K562 (cell line): ENCODE measurements at regions not wholly inside any gene's neighbourhood (a gene's known extent, or its start where the extent isn't known, plus 50 kb on each side); places are given as distances from the start of the nearest gene placed in this dataset.

Experiments
- ATAC-seq: fragments of 200-7000 bp; cut with Tn5 transposase; 3 replicates; pipeline ENCODE4 v1.9.1; 2020; ENCODE audit warnings: moderate library complexity
- BruUV-seq: library from RNA; stranded (reverse); fragments of 400-500 nt; replicated peaks from 2 replicates; lab custom pipeline; 2021; lab: Mats Ljungman, UMichigan
- CTCF ChIA-PET: fragments of 300-600 bp; formaldehyde crosslinking; extraction: SDS; loops from one replicate; lab custom pipeline; 2021; ENCODE audit warnings: low intra/inter-chr PET ratio; lab: Yijun Ruan, JAX
- POLR2A ChIA-PET: fragments of 300-600, 350-650 bp; sonication (Branson Sonifier 250); formaldehyde crosslinking; extraction: SDS; loops from one replicate; lab custom pipeline; 2021; ENCODE audit warnings: antibody characterized with exemption, inconsistent platforms; lab: Yijun Ruan, JAX
- DNase-seq, 4 experiments: peaks; one replicate each; pipeline versions ENCODE4 v3.0.0 to v3.0.0-alpha.2; 2011 to 2018; ENCODE audit warnings: low spot score in 3 of 4, mixed read lengths in 3 of 4; ENCODE audit errors: extremely low read depth in 1 of 4
- FAIRE-seq: peaks from 2 replicates; lab custom pipeline; 2011; peaks lifted over from hg19 to GRCh38; lab: Jason Lieb, UNC
- H2AFZ ChIP-seq: 2 replicates; pipeline ENCODE4 v1.6.0; 2011; ENCODE audit warnings: low read depth, low read length, control low read depth, inconsistent platforms
- H3K27ac ChIP-seq: fragments of 200-600 bp; 3 replicates; pipeline ENCODE4 v1.8.0; 2011; ENCODE audit warnings: low read depth, mild to moderate bottlenecking, control low read depth, inconsistent platforms, low read length, moderate library complexity, mixed read lengths; ENCODE audit errors: extremely low read depth
- H3K27me3 ChIP-seq, 2 experiments: fragments of 300-600 bp in 1 of 2; 2 replicates in 1 of 2; 3 replicates in 1 of 2; pipeline versions ENCODE4 v1.6.0 to v1.8.0; 2011; ENCODE audit warnings: inconsistent platforms in 2 of 2, low read length in 2 of 2, mild to moderate bottlenecking in 1 of 2, mixed read lengths in 1 of 2, moderate library complexity in 1 of 2; ENCODE audit not compliant: control insufficient read depth in 2 of 2, insufficient read depth in 2 of 2
- H3K36me3 ChIP-seq: fragments of 300-600 bp; 3 replicates; pipeline ENCODE4 v1.8.0; 2011; ENCODE audit warnings: mild to moderate bottlenecking, low read length, inconsistent platforms; ENCODE audit not compliant: control insufficient read depth, insufficient read depth
- H3K4me1 ChIP-seq, 2 experiments: fragments of 200-600 bp in 1 of 2; replicated peaks in 1 of 2; 2 replicates in 1 of 2; 3 replicates in 1 of 2; pipeline versions ENCODE4 v1.5.1 to v1.8.0; 2011; ENCODE audit warnings: inconsistent platforms in 2 of 2, low read length in 2 of 2, mild to moderate bottlenecking in 1 of 2, mixed read lengths in 1 of 2, moderate library complexity in 1 of 2; ENCODE audit not compliant: control insufficient read depth in 2 of 2, insufficient read depth in 2 of 2
- H3K4me2 ChIP-seq: 2 replicates; pipeline ENCODE4 v1.6.1; 2011; ENCODE audit warnings: low read length, control low read depth, inconsistent platforms, mixed read lengths; ENCODE audit not compliant: insufficient read depth
- H3K4me3 ChIP-seq: fragments of 200-600 bp; sonication (generic), shearing (Covaris generic); 2 replicates; pipeline ENCODE4 v1.5.1; 2016; ENCODE audit warnings: control low read depth, inconsistent platforms
- H3K79me2 ChIP-seq: fragments of 200-600 bp; 3 replicates; pipeline ENCODE4 v1.8.0; 2011; ENCODE audit warnings: low read length, inconsistent platforms; ENCODE audit not compliant: control insufficient read depth, insufficient read depth
- H3K9ac ChIP-seq, 2 experiments: 2 replicates each; pipeline versions ENCODE4 v1.6.0 to v1.6.1; 2011; ENCODE audit warnings: low read depth in 2 of 2, low read length in 2 of 2, control low read depth in 1 of 2, inconsistent platforms in 1 of 2, mild to moderate bottlenecking in 1 of 2, mixed read lengths in 1 of 2; ENCODE audit not compliant: insufficient read depth in 1 of 2
- H3K9me1 ChIP-seq: one replicate; pipeline ENCODE4 v1.6.0; 2011; ENCODE audit warnings: inconsistent platforms, mild to moderate bottlenecking, low read length, moderate library complexity; ENCODE audit not compliant: control insufficient read depth, insufficient read depth
- H3K9me3 ChIP-seq: replicated peaks from 2 replicates; pipeline ENCODE4 v1.5.1; 2011; ENCODE audit warnings: low read depth, low read length, inconsistent platforms; ENCODE audit not compliant: control insufficient read depth, insufficient read depth
- H4K20me1 ChIP-seq: replicated peaks from 2 replicates; pipeline ENCODE4 v1.6.1; 2011; ENCODE audit warnings: low read length, inconsistent platforms, mixed read lengths; ENCODE audit not compliant: control insufficient read depth, insufficient read depth
- BRF1 ChIP-seq: IDR thresholded peaks from 3 replicates; pipeline ENCODE4 v1.6.1; 2011; ENCODE audit warnings: borderline replicate concordance, mild to moderate bottlenecking; ENCODE audit not compliant: insufficient read length; ENCODE audit errors: extremely low read depth
- JUNB ChIP-seq: fragments of 450-650 bp; formaldehyde crosslinking; conservative IDR thresholded peaks from 2 replicates; pipeline ENCODE4 v1.4.0; 2020; ENCODE audit warnings: mild to moderate bottlenecking
- KLF16 ChIP-seq: IDR thresholded peaks from 2 replicates; pipeline ENCODE4 v1.6.1; 2016; ENCODE audit warnings: antibody characterized with exemption
- NR2C1 ChIP-seq, 2 experiments: fragments of 450-650 bp; IDR thresholded peaks; 2 replicates each; pipeline ENCODE4 v1.6.1; 2017; ENCODE audit warnings: mild to moderate bottlenecking in 2 of 2, antibody characterized with exemption in 1 of 2, inconsistent platforms in 1 of 2, missing compliant biosample characterization in 1 of 2, missing genetic modification characterization in 1 of 2
- PHTF2 ChIP-seq: fragments of 250-450 bp; sonication (Bioruptor Pico); IDR thresholded peaks from 2 replicates; pipeline ENCODE4 v1.5.0; 2021; ENCODE audit warnings: mild to moderate bottlenecking
- RB1 ChIP-seq: fragments of 450-650 bp; IDR thresholded peaks from 2 replicates; pipeline ENCODE4 v1.6.1; 2017; ENCODE audit warnings: low read depth, mild to moderate bottlenecking
- RBFOX2 ChIP-seq: fragments of 200-400 bp; formaldehyde crosslinking; IDR thresholded peaks from 2 replicates; pipeline ENCODE4 v1.6.1; 2017; ENCODE audit warnings: low read depth, mild to moderate bottlenecking, low read length, moderate library complexity
- ZNF263 ChIP-seq: sonication (generic); formaldehyde crosslinking; IDR thresholded peaks from 2 replicates; pipeline ENCODE4 v1.8.0; 2022; ENCODE audit warnings: mild to moderate bottlenecking, missing genetic modification reagents, borderline replicate concordance
- ZNF561 ChIP-seq: fragments of 450-650 bp; formaldehyde crosslinking; conservative IDR thresholded peaks from 2 replicates; pipeline ENCODE4 v1.4.0; 2020; ENCODE audit warnings: mild to moderate bottlenecking, moderate library complexity
- WGBS: fragments of 100-300 bp; shearing (Covaris generic); methylation state at CpG from one replicate; pipeline ENCODE4 v1.1.6; 2016; ENCODE audit warnings: low coverage, mixed read lengths; ENCODE audit not compliant: insufficient coverage; ENCODE audit errors: missing lambda C conversion rate; 5-methylcytosine and 5-hydroxymethylcytosine counted together
- in situ Hi-C: fragments of 300-500 bp; cut with MboI; formaldehyde crosslinking; loops from 4 replicates; pipeline ENCODE4 v1.15.0; 2018; ENCODE audit warnings: inconsistent platforms, mixed read lengths
- intact Hi-C: fragments of 100-400 bp; cut with micrococcal nuclease; formaldehyde crosslinking; loops from 2 replicates; pipeline ENCODE4 v1.14.2; 2022
- TF ChIP-seq, protein P1 (sequence below), 2 experiments: IDR thresholded peaks in 1 of 2; conservative IDR thresholded peaks in 1 of 2; 2 replicates each; pipeline ENCODE4 v1.6.1; 2016; ENCODE audit warnings: low read depth in 2 of 2, mild to moderate bottlenecking in 1 of 2, missing compliant biosample characterization in 1 of 2, missing genetic modification characterization in 1 of 2, moderate library complexity in 1 of 2
- TF ChIP-seq, protein P2 (sequence below), 2 experiments: fragments of 450-650 bp in 1 of 2; sonication (generic) in 1 of 2; formaldehyde crosslinking in 1 of 2; IDR thresholded peaks in 1 of 2; conservative IDR thresholded peaks in 1 of 2; 2 replicates each; pipeline versions ENCODE4 v1.6.1 to v1.8.1; 2016 to 2023; ENCODE audit warnings: mild to moderate bottlenecking in 2 of 2, moderate library complexity in 2 of 2, inconsistent platforms in 1 of 2, missing genetic modification reagents in 1 of 2

DNA sequence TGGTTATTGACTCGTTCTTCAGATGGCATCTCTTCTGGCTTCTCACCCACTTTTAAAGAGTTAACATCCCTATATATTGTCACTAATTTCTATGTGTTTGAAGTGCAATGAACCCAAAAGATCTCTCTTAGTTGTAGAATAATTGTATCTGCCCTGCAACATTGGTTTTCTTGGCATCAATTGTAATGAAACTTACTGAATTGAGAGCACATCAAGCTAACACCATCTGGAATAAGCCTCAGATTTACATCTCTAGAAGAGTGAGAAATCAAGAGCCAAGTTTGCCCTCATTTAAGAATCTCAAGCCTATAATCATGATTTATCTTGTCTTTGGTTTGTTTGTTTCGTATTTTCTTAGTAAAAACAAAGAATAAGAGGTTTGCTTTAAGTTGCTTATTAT is 372.6 kb upstream of the LRRC7 start (continued):
- TF ChIP-seq PHTF2 (CRISPR knock-in tag) (no peak), JUNB (CRISPR knock-in tag) (no peak), RB1 (no peak)

DNA sequence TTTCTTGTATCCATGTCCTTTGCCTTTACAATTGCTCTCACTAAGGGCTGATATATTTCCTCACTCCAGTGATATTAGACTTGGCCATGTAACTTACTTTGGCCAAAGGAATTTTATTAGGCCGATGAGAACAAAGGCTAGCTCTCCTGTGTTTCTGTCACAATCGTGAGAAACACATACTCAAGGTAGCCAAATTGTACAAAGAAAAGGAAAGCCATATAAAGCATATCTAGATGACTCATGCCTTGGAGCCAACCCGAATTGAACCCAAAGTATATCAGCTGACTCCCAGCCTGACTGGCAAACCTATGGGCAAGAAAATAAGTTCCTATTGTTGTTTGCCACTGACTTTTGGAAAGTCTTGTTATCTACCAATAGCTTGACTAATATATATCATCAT is 371.7 kb upstream of the LRRC7 start:
- FAIRE-seq (no peak), DNase-seq (no peak), ATAC-seq (no peak)
- H3K9ac ChIP-seq, result no peak overlapping the region
- ChIA-PET CTCF (no interaction called here), POLR2A (no interaction called here)
- H3K36me3 ChIP-seq, result no peaks in the 10 kb centered on the region
- no peak overlapping the region for H3K4me3 ChIP-seq
- 0% methylated on average over 3 of the region's 3 CpGs for WGBS
- H2AFZ ChIP-seq, result no peak overlapping the region
- no peaks in the 10 kb centered on the region for H3K27me3 ChIP-seq
- BruUV-seq, result no TSS peak
- H3K9me1 ChIP-seq, result no peaks in the 10 kb centered on the region
- in situ Hi-C loops (no loop called here), intact Hi-C loops (no loop called here)
- no peak for TF ChIP-seq ZNF263 (CRISPR knock-in tag)
- H3K9me3 ChIP-seq, result no peaks in the 10 kb centered on the region; the same call in none of the 2 replicates
- H3K79me2 ChIP-seq, result no peaks in the 10 kb centered on the region
- H4K20me1 ChIP-seq, result no peaks in the 10 kb centered on the region
- no peaks in the 10 kb centered on the region for H3K4me1 ChIP-seq
- no peak overlapping the region for H3K4me2 ChIP-seq
- no peak overlapping the region for H3K27ac ChIP-seq

DNA sequence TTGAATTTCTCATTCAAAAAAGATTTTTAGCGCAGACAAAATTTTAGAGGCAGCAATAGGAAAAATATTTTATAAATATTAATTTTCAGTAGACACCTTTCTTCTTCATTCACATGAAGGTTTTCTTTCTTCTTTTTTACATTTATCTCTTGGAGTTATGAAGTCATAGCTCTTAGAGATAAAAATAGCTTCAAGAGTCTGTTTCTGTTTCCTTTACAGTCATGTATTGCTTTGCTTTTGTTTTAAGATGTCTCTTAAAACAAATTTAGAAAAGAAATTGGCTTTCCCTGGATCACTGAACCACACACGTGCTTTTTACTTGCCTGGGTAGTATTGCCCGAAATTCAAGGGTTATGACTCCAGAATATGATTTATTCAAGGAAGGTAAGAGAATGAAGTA is 369.9 kb upstream of the LRRC7 start:
- CTCF ChIA-PET, result no interaction called here
- Histone ChIP-seq H2AFZ (no peak overlapping the region), H3K27ac (no peak overlapping the region), H3K4me2 (no peak overlapping the region), H3K4me3 (no peak overlapping the region), H3K79me2 (no peaks in the 10 kb centered on the region), H3K27me3 (no peaks in the 10 kb centered on the region), H4K20me1 (no peaks in the 10 kb centered on the region), H3K36me3 (no peaks in the 10 kb centered on the region), H3K9me1 (no peaks in the 10 kb centered on the region), H3K4me1 (no peaks in the 10 kb centered on the region), H3K9ac (no peak overlapping the region), H3K9me3 (no peaks in the 10 kb centered on the region; the same call in 1 of the 2 replicates)
- POLR2A ChIA-PET, result no interaction called here
- in situ Hi-C loops, result no loop called here
- FAIRE-seq (no peak), DNase-seq (no peak), ATAC-seq (no peak)
- WGBS, result 2% methylated on average over 3 of the region's 3 CpGs
- BruUV-seq, result no TSS peak
- intact Hi-C loops, result no loop called here
- TF ChIP-seq, protein P1, sequence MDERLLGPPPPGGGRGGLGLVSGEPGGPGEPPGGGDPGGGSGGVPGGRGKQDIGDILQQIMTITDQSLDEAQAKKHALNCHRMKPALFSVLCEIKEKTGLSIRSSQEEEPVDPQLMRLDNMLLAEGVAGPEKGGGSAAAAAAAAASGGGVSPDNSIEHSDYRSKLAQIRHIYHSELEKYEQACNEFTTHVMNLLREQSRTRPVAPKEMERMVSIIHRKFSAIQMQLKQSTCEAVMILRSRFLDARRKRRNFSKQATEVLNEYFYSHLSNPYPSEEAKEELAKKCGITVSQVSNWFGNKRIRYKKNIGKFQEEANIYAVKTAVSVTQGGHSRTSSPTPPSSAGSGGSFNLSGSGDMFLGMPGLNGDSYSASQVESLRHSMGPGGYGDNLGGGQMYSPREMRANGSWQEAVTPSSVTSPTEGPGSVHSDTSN (CRISPR knock-in tag; IDR thresholded peaks at IDR 0.05; ENCODE audit: low read depth), result no peak
- TF ChIP-seq, protein P1 (tag; conservative IDR thresholded peaks at IDR 0.05; ENCODE audit: low read depth), result no peak
- TF ChIP-seq NR2C1 (IDR thresholded peaks at IDR 0.05), result no peak
- TF ChIP-seq NR2C1 (tag; IDR thresholded peaks at IDR 0.05), result no peak
- no peak for TF ChIP-seq KLF16
- TF ChIP-seq ZNF561 (CRISPR knock-in tag), result no peak
- TF ChIP-seq, protein P2, sequence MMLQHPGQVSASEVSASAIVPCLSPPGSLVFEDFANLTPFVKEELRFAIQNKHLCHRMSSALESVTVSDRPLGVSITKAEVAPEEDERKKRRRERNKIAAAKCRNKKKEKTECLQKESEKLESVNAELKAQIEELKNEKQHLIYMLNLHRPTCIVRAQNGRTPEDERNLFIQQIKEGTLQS (IDR thresholded peaks at IDR 0.05), result no peak
- TF ChIP-seq, protein P2 (CRISPR knock-in tag; conservative IDR thresholded peaks at IDR 0.05), result no peak
- no peak for TF ChIP-seq RBFOX2
- no peak for TF ChIP-seq BRF1
